Skin epidermis (tissue), 12 donors: ENCODE measurements at regions not wholly inside any gene's neighbourhood (a gene's known extent, or its start where the extent isn't known, plus 50 kb on each side); places are given as distances from the start of the nearest gene placed in this dataset.
"Not testable (repeated sequence)": the region's sequence is repeated elsewhere in the genome, so short reads cannot be mapped to it uniquely, and the experiment has no call there.

Experiments
- H3K27ac ChIP-seq, 21 experiments: fragments of 200-600 bp; sonication (generic) in 11 of 21; one replicate each; pipeline ENCODE4 v1.5.0; 2020; ENCODE audit warnings: mild to moderate bottlenecking in 3 of 21, inconsistent platforms in 2 of 21, moderate library complexity in 2 of 21
- H3K4me3 ChIP-seq, 7 experiments: fragments of 200-600 bp; sonication (generic) in 2 of 7; one replicate each; pipeline ENCODE4 v1.5.0; 2020; ENCODE audit warnings: inconsistent platforms in 2 of 7, mild to moderate bottlenecking in 2 of 7, moderate library complexity in 1 of 7

DNA sequence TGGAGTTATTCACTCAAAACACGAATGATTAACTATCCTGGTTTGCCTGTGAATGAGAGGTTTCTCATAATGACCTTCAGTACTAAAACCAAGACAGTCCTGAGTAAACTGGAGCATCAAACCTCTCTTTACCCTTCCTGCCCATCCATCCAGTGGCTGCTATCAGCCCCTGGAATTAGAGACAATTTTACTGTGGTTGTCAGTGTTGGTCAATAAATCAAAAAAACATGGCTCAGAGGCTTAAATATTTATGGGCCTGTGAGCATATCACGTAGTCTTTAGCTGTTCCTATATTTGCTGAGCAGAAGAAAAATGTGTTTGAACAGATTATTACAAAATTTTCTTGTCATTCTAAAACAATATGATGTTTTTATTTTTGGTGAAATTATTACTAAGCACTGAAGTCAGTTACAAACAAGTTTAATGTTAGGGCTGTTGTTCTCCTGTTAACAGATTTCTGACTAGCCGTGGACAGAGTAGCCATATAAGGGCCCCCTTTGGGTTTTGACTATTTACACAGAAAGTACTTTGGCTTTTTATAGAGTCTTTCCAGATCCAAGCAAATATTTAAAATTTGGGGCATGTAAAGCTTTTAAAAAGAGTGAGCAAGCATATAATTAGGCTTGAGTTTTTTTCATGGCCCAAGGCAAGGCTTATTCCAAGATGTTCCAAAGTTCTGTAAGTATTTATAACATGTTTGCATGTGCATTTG, 580.9 kb downstream of the DIPK2A start:
- H3K4me3 ChIP-seq: no peak overlapping the region

DNA sequence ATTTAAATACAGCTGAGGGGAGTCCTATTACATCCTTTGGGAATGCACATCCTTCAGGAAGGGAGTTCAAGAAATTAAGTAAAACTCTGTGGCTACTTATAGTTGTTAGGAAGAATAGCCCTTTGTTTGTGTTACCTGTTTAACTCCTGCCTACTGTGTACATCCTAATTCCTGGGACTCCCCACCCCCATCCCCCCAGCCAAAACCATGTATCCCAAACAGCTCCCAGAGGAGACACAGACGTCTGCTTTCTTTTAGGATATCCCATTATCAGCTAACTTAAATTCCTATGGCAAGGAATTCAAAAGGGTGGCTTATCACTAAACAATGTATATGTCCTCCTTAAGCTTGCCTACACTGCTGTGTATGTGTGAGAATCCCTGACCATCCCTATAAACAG, 581.7 kb downstream of the DIPK2A start:
- Histone ChIP-seq H3K4me3 (no peak overlapping the region), H3K27ac (no peak overlapping the region)

More for the DNA sequence above, 580.9 kb downstream of the DIPK2A start:
- H3K27ac ChIP-seq: no peak overlapping the region

DNA sequence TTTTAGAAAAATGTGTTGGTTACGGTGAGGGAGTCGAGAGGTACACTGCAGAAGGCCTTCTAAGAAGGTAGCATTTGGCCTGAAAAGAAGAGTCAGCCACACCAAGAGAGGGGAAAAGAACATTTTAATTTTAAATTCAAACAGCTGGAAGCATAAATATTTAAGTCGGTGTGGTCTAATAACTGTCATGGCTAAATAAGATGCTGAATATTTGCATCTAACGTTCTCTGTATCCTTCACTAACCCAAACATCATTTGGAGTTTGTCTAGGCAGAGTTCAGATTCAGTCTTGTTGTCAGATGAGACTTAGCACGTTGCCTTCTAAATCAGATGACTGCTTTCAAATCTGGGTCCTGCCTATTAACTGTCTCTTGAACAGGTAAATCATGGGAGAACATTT, 583.3 kb downstream of the DIPK2A start:
- H3K4me3 ChIP-seq: no peak overlapping the region
- H3K27ac ChIP-seq: no peak overlapping the region

DNA sequence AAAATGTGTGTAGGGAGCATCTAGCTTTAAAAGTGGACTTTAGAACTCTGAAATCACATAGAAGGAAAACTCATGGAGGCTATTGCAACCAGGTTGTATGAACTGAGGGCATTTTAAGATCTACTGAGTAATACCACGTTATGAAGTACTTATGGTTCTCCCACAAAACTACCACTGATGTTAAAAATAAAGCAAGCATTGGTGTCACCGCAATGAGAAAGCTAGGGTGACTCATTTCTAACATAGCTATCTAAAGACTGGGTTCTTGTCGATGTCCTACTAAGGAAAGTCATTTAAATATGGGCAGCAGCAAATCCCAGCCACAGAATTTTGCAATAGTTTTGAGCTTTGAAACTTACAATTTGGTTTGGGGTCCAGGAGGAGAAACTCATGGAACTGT, 584.8 kb downstream of the DIPK2A start:
- no peak overlapping the region for H3K27ac ChIP-seq

DNA sequence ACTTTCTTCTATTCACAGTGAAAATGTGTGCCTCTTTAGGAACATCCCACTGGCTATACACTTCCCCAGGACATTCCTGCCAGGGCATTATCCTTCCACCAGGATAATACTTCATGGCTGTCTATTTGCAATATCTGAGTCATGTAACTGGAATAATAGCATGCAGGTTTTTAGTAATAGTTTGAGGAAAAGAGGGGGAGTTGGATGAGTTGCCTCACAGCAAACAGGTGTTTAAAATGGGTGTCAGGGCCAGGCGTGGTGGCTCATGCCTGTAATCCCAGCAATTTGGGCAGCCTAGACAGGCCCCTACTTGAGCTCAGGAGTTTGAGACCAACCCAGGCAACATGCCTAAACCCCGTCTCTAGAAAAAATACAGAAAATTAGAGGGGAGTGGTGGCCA, 585.9 kb downstream of the DIPK2A start:
- no peak overlapping the region for H3K4me3 ChIP-seq
- H3K27ac ChIP-seq: no peak overlapping the region

More for the DNA sequence above, 584.8 kb downstream of the DIPK2A start:
- no peak overlapping the region for H3K4me3 ChIP-seq

DNA sequence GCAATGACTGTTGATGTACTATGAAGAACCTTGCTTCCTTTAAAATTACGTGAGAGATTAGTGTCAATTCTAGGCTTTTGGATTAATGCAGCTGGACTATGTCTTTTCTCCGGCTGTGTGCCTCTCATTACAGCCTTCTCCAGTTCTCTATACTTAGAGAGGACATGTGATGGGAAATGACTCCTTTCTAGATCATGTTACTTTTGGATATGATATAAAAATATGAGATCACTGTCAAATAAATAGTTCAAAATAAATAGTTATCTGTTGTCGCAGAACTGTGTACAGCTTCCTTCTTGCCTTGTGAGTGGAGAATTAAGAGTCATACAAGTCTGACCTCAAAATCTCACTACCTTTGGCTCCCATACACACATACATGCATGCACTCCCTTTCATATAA, 592.4 kb downstream of the DIPK2A start:
- Histone ChIP-seq H3K4me3 (no peak overlapping the region), H3K27ac (no peak overlapping the region)

DNA sequence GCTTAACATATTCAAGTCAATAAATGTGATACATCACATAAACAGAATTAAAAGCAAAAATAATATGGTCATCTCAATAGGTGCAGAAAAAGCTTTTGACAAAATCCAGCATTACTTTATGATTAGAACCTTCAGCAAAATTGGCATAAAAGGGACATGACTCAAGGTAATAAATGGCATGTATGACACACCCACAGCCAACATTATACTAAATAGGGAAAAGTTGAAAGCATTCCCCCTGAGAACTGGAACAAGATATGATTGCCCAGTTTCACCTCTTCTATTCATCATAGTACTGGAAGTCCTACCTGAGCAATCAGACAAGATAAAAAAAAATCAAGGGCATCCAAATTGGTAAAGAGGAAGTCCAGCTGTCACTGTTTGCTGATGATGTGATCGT, 594.7 kb downstream of the DIPK2A start:
- Histone ChIP-seq H3K27ac (no peak overlapping the region), H3K4me3 (no peak overlapping the region)

DNA sequence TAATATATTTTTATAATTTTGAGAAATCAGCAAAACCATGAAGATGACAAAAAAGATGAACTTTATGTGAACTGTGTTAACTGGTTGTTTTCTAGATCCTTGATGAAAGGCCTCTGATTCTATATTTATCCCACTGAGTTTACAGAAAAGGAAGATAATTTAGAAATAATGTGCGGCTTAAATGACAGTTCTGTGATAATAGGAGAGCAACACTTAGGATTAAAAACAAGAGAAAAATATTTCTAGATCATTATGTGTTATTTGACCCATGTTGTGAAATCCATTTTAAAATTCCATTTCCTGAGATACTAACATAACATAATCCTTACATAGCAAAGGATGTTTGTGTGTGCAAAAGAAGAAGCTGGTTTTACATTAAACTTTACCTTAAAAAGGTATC, 598.0 kb downstream of the DIPK2A start:
- no peak overlapping the region for H3K27ac ChIP-seq

DNA sequence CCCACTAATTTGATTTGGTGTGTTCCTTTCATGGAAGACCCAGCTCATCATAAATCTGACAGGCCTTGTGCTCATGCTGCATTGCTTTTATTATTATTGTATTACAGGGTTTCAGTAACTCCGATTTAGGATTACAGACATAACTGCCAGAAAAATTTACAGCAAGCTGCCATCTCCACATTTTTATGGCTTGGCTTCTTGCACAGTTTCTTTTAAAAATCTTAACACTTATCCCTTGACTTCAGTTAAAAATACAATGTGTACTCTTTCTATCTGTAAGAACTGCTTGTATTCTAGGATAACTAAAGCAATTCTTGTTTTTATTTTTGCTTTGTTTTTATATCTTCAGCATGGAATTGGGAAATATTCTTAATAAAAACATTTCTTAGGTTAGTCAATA, 612.2 kb downstream of the DIPK2A start:
- no peak overlapping the region for H3K4me3 ChIP-seq

More for the DNA sequence above, 598.0 kb downstream of the DIPK2A start:
- H3K4me3 ChIP-seq: no peak overlapping the region

DNA sequence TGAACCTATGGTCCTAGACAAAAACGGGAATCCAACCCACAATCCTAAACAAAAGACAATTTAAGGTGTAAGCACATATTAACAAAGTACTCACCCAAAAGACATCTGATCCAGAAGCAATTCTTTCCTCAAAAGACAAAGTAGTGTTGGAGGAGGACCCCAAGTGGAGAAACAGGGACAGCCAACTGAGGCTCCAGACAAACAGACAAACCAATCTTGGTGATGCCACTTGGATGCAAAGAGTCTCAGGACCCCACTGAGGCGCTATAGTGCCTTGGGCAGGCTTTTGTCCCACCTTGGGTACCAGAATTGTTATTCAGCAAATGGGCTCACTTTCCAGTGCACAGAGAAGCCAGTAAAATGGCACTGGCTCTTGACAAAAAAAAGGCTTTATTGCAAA, 613.8 kb downstream of the DIPK2A start:
- no peak overlapping the region for H3K27ac ChIP-seq
- no peak overlapping the region for H3K4me3 ChIP-seq

More for the DNA sequence above, 612.2 kb downstream of the DIPK2A start:
- no peak overlapping the region for H3K27ac ChIP-seq

DNA sequence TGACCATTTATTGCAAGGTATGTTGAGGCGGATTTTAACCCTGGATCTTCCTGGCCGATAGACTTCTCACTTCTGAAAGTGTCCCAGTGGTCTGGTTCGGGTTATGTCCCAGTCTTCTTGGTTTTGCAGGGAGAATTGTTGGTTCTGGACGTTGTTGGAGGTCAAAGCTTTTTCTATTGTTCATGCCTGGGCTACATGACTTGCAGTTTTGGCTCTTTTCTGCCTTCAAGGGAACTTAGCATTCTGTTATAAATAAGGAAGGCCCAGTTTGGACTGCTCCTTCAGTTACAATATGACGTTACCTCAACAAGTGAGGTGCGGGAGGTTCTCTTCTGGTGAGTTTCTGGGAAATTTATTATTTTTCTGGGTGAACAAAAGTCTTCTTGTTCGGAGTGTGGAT, 614.3 kb downstream of the DIPK2A start:
- no peak overlapping the region for H3K27ac ChIP-seq
- no peak overlapping the region for H3K4me3 ChIP-seq

DNA sequence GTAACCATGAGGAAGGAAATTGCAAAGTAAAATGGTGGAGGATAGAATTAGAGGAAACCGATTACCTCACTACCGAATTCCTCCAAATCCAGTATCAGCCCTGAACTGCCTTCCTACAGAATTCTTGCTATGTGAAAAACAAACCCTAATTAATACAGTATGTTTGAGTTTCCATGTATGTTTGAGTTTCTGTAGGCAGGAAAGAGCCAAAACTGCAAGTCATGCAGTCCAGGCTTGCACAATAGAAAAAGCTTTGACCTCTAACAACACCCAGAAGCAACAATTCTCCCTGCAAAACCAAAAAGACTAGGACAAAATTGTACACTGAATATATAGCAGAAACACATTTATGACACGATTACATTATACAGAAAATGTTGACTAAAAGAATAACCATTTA, 614.8 kb downstream of the DIPK2A start:
- Histone ChIP-seq H3K27ac (no peak overlapping the region), H3K4me3 (no peak overlapping the region)

DNA sequence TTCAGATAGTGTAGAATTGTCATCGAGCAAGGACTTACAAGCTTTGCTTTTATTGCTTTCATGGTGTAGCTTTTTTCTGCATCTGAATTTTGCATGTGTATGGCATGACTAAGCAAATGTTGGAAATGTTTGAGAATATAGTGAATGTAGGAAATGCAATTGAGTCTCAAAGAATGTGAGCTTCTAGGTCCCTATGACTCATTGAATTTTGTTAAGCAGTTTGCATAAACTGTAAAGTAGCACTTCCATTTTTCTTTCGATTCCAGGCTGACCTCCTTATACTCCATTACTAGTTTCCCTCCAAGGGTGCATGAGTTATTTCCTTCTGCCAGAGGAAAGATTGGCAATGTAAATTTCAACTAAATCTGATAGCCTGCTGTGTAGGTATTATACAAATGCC, 619.2 kb downstream of the DIPK2A start:
- Histone ChIP-seq H3K4me3 (no peak overlapping the region), H3K27ac (no peak overlapping the region)

DNA sequence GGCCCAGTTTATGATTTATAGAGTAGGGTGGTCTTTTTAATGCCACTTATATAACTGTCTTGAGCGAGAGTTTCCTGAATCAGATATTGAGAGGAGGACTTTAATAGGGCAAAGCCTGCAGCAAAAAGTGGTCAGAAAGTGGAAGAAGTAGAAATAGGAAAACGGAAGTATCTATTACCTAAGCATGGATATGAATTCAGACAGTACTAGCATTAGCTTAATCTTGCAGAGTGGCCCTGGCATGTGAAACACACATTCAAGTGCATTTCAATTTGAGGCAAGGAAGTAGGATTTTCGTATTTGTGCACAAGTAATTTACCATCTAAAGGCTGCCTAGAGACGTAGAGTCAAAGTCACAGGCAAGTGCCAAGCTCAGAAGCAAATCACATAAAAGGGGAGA, 622.3 kb downstream of the DIPK2A start:
- no peak overlapping the region for H3K4me3 ChIP-seq
- no peak overlapping the region for H3K27ac ChIP-seq

DNA sequence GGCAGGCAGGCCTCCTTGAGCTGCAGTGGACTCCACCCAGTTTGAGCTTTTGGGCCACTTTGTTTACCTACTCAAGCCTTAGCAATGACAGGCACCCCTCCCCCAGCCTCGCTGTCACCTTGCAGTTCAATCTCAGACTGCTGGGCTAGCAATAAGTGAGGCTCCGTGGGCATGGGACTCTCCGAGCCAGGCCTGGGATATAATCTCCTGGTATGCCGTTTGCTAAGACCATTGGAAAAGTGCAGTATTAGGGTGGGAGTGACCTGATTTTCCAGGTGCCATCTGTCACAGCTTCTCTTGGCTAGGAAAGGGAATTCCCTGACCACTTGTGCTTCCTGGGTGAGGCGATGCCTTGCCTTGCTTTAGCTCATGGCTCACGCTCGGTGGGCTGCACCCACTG, 648.6 kb downstream of the DIPK2A start:
- not testable (repeated sequence) for H3K4me3 ChIP-seq, H3K27ac ChIP-seq

DNA sequence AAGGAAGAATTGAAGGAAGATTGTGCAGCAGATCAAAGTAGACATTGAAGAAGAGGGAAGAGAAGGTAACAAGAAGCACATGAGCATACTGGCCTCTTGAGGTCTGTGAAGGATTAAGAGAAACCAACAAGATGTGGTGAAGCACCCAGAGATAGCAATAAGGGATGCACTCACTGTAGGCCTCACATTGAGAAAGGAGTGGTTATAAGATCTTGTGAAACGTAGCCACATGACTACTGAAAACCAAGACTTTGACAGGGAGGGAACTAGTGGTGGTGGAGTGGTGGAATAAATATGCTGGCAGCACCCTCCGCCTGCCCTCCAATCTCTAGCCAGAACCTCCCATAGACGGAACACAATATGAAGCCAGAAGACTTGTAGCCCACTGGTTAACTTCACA, 651.2 kb downstream of the DIPK2A start:
- no peak overlapping the region for H3K4me3 ChIP-seq
- H3K27ac ChIP-seq: no peak overlapping the region

DNA sequence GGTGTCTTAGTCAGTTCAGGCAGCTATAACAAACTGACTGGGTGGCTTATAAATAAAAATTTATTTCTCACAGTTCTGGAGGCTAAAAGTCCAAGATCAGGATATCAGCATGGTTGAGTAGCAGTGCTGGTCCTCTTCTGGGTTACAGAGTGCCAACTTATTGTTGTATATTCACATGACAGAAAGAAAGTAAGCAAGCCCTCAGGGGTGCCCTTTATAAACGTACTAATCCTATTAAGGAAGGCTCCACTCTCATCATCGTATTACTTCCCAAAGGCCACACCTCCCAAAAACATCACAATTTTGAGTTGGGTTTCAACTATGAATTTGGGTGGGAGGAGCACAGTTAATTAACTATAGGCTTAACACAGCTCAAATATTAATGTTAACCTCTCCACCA, 653.0 kb downstream of the DIPK2A start:
- no peak overlapping the region for H3K27ac ChIP-seq
- no peak overlapping the region for H3K4me3 ChIP-seq

DNA sequence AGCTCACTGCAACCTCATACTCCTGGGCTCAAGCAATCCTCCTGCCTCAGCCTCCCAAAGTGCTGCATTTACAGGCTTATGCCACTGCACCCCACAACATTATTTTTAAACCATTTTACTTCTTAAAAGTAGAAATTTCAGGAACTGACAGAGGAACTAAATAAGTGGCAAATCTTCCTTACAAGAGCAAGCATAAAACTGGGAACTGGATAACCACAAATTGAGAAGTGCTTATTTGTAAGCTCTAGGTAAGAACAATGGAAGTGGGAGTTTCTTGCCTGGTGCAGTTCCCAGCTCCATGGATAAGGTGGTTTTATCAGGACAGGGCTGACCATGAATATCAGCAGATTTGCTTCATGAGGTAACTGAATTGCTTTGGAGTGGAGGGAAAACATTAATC, 655.2 kb downstream of the DIPK2A start:
- H3K27ac ChIP-seq: no peak overlapping the region

DNA sequence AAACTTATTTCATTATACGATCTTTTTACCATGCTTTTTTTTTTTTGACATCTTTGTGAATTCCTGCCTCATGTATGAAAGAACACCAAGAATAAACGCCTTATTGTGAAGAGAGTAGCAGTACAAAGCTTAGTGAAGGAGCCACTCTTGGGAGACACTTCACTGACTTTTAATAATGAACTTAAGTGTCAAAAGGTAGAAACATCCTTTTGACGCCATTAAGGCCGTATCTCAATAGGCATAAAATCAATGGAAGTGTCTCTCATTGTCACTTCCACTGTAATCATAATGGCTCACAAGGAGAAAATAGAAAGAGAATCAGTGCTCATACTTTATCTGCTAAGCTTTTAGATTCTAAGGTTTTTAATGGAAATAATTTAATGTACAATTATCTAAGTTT, 657.8 kb downstream of the DIPK2A start:
- Histone ChIP-seq H3K4me3 (no peak overlapping the region), H3K27ac (no peak overlapping the region)

More for the DNA sequence above, 655.2 kb downstream of the DIPK2A start:
- H3K4me3 ChIP-seq: no peak overlapping the region

DNA sequence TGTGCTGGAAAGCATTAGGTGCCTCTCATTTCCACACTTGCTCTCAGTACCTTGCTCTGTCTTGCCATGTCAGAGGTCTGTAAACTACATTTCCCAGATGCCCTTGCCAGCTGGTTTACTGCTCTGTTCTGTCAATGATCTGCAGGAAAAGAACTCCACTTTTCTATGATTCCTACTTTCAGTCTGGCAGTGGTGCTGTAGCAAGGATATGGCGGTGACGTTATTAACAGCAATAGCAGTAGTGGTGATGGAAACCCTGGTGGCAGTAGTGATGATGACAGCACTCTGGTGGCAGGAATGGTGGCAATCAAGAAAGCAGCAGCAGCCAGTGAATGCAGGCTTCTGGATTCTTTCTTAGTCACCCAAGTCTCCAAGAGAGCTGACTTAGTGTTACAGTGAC, 665.2 kb downstream of the DIPK2A start:
- H3K27ac ChIP-seq: no peak overlapping the region
- no peak overlapping the region for H3K4me3 ChIP-seq

DNA sequence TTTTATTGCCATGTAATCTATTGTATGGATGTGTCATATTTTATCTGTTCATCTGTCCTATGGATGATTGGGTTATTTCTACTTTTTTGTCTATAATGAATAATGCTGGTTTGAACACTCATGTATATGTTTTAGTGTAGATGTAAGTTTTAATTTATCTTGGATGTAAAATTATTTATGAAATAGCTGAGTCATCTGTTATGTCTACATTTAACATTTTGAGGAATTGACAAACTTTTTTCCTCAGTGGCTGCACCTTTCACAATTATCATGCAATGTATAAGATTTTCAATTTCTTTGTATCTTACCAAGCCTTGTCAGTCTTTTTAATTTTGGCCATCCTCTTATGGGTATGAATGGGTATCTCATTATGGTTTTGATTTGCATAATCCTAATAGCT, 666.4 kb downstream of the DIPK2A start:
- Histone ChIP-seq H3K27ac (no peak overlapping the region), H3K4me3 (no peak overlapping the region)

DNA sequence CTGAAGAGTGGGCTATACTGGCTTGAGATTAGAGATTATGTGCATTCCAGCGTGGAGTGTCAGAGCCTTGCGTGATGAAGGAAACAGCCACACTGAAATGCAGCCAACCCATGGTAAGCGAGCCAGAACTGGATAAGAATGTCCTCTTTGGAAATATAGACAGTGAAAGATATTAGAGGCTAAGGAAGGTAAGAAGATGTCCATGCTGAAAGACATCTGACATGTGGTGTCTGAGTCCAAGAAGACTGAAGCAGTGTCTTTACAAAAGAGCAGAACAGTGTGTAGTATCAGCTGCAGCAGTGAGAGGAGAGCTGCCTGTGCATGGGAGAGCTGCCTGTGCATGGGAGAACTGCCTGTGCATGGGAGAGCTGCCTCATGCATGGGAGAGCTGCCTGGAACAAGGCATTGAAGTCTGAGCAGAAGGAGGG, 672.2 kb downstream of the DIPK2A start:
- no peak overlapping the region for H3K27ac ChIP-seq
- H3K4me3 ChIP-seq: no peak overlapping the region
